ENCODE measurements at regions not wholly inside any gene's neighbourhood (a gene's known extent, or its start where the extent isn't known, plus 50 kb on each side); places are given as distances from the start of the nearest gene placed in this dataset.

- peak; percentile 63 for DNase-seq (ENCODE audit: low read depth)
- H3K4me3 ChIP-seq (replicated peaks; ENCODE audit: low read depth, low read length), result no peak overlapping the region
- no peak for TF ChIP-seq CTCF (IDR thresholded peaks at IDR 0.05; ENCODE audit: low read length, missing control alignments)
Observed at GRCh38 chr1:30807318-30808066, 49.9 kb upstream of the LAPTM5 start.
